OCI-LY7 (cell line): ENCODE measurements at regions not wholly inside any gene's neighbourhood (a gene's known extent, or its start where the extent isn't known, plus 50 kb on each side); places are given as distances from the start of the nearest gene placed in this dataset.

Experiments
- BruUV-seq: library from RNA; stranded (reverse); fragments of 400-500 nt; replicated peaks from 2 replicates; lab custom pipeline; 2021; lab: Mats Ljungman, UMichigan
- CTCF ChIA-PET: fragments of 300-600 bp; sonication (Branson Sonifier 250); formaldehyde crosslinking; loops from one replicate; lab custom pipeline; 2022; ENCODE audit warnings: antibody characterized with exemption; ENCODE audit not compliant: unreplicated experiment; lab: Charles Lee
- POLR2A ChIA-PET: fragments of 300-600 bp; sonication (Branson Sonifier 250); formaldehyde crosslinking; loops from one replicate; lab custom pipeline; 2022; ENCODE audit warnings: antibody characterized with exemption; lab: Charles Lee
- DNase-seq: peaks from one replicate; pipeline ENCODE4 v3.0.0-alpha.2; 2015; ENCODE audit warnings: low spot score
- H2AFZ ChIP-seq: fragments of 200-600 bp; sonication (generic), shearing (Covaris generic); 2 replicates; pipeline ENCODE4 v1.6.1; 2014; ENCODE audit warnings: mild to moderate bottlenecking, antibody characterized with exemption, low read length, moderate library complexity
- H3K27ac ChIP-seq: fragments of 200-600 bp; sonication (generic); 2 replicates; pipeline ENCODE4 v1.5.1; 2014; ENCODE audit warnings: mixed run types, low read depth, mild to moderate bottlenecking, moderate library complexity, low read length, inconsistent platforms; ENCODE audit not compliant: poor library complexity, severe bottlenecking
- H3K36me3 ChIP-seq: fragments of 200-600 bp; sonication (generic); 2 replicates; pipeline ENCODE4 v1.6.1; 2014; ENCODE audit warnings: mild to moderate bottlenecking, antibody characterized with exemption, low read length, moderate library complexity, mixed read lengths; ENCODE audit not compliant: insufficient read depth
- H3K4me1 ChIP-seq: fragments of 200-600 bp; sonication (generic); 2 replicates; pipeline ENCODE4 v1.5.1; 2014; ENCODE audit warnings: mild to moderate bottlenecking, low read length; ENCODE audit not compliant: insufficient read depth, poor library complexity, severe bottlenecking
- H3K4me2 ChIP-seq: fragments of 200-600 bp; sonication (generic); 2 replicates; pipeline ENCODE4 v1.6.1; 2014; ENCODE audit warnings: mild to moderate bottlenecking, low read length
- H3K4me3 ChIP-seq: fragments of 200-600 bp; sonication (generic); 2 replicates; pipeline ENCODE4 v1.5.1; 2014; ENCODE audit warnings: mild to moderate bottlenecking, low read depth, low read length; ENCODE audit not compliant: poor library complexity, severe bottlenecking
- H3K79me2 ChIP-seq: fragments of 200-600 bp; sonication (generic); 2 replicates; pipeline ENCODE4 v1.6.1; 2016; ENCODE audit warnings: low read depth, mild to moderate bottlenecking, low read length, moderate library complexity, mixed read lengths; ENCODE audit not compliant: insufficient read depth
- H3K9me2 ChIP-seq: fragments of 200-600 bp; sonication (generic); 2 replicates; pipeline ENCODE4 v1.6.1; 2016; ENCODE audit warnings: mild to moderate bottlenecking, low read length, mixed read lengths; ENCODE audit not compliant: insufficient read depth
- H3K9me3 ChIP-seq: fragments of 200-600 bp; sonication (generic); 2 replicates; pipeline ENCODE4 v1.6.1; 2014; ENCODE audit warnings: mild to moderate bottlenecking, mixed run types, low read length, mixed read lengths
- H4K20me1 ChIP-seq: fragments of 200-600 bp; sonication (generic); 2 replicates; pipeline ENCODE4 v1.6.1; 2014; ENCODE audit warnings: mild to moderate bottlenecking, antibody characterized with exemption, low read length, moderate library complexity, mixed read lengths; ENCODE audit not compliant: insufficient read depth
- EZH2phosphoT487 ChIP-seq: fragments of 200-600 bp; sonication (generic); IDR thresholded peaks from 2 replicates; pipeline ENCODE4 v1.6.1; 2018; ENCODE audit warnings: low read depth, borderline replicate concordance, mild to moderate bottlenecking, mixed run types, antibody characterized with exemption, low read length, moderate library complexity, mixed read lengths
- intact Hi-C: fragments of 100-400 bp; cut with micrococcal nuclease; formaldehyde crosslinking; loops from one replicate; pipeline ENCODE4 v1.10.0; 2022; ENCODE audit not compliant: unreplicated experiment
- TF ChIP-seq, protein P1 (sequence below): fragments of 200-600 bp; sonication (generic); conservative IDR thresholded peaks from 2 replicates; pipeline ENCODE4 v1.5.1; 2014; ENCODE audit warnings: mild to moderate bottlenecking, antibody characterized with exemption, low read length, moderate library complexity, mixed read lengths

DNA sequence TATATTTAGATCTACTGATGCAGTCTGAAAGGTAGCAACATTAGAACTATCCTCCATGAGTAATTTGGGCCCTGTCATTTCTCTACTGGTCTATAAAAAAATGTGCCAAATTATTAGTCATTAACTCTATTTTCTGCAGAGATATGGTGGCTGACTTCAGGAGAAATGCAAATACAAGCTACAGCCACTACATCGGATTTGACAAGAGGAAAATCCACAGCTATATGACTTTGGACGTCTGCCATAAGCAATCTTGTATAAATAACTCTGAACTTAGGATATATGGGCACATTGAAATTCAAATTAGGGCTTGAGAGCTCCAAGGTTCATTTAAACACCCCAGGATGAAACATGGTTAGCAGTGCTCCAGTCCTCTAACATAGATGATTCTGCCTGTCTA is 983.0 kb upstream of the LRFN5 start:
- no peak for DNase-seq
- no peaks in the 10 kb centered on the region for H3K4me1 ChIP-seq
- intact Hi-C loops: no loop called here
- no peaks in the 10 kb centered on the region for H3K79me2 ChIP-seq
- no peak overlapping the region for H3K4me2 ChIP-seq
- ChIA-PET CTCF (no interaction called here), POLR2A (interaction anchor here (0.7 to 1.2 kb wide), 2 partner anchors 115 to 729 kb away, joined by 3 to 6 read pairs; no protein-coding TSS in a partner anchor)
- H3K4me3 ChIP-seq: no peak overlapping the region
- H3K9me3 ChIP-seq: no peaks in the 10 kb centered on the region
- no peaks in the 10 kb centered on the region for H3K36me3 ChIP-seq
- no peaks in the 10 kb centered on the region for H3K9me2 ChIP-seq
- no peak overlapping the region for H2AFZ ChIP-seq
- BruUV-seq: no TSS peak
- H4K20me1 ChIP-seq: no peaks in the 10 kb centered on the region
- no peak for TF ChIP-seq EZH2phosphoT487
- TF ChIP-seq, protein P1, sequence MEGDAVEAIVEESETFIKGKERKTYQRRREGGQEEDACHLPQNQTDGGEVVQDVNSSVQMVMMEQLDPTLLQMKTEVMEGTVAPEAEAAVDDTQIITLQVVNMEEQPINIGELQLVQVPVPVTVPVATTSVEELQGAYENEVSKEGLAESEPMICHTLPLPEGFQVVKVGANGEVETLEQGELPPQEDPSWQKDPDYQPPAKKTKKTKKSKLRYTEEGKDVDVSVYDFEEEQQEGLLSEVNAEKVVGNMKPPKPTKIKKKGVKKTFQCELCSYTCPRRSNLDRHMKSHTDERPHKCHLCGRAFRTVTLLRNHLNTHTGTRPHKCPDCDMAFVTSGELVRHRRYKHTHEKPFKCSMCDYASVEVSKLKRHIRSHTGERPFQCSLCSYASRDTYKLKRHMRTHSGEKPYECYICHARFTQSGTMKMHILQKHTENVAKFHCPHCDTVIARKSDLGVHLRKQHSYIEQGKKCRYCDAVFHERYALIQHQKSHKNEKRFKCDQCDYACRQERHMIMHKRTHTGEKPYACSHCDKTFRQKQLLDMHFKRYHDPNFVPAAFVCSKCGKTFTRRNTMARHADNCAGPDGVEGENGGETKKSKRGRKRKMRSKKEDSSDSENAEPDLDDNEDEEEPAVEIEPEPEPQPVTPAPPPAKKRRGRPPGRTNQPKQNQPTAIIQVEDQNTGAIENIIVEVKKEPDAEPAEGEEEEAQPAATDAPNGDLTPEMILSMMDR: no peak
- no peak overlapping the region for H3K27ac ChIP-seq

DNA sequence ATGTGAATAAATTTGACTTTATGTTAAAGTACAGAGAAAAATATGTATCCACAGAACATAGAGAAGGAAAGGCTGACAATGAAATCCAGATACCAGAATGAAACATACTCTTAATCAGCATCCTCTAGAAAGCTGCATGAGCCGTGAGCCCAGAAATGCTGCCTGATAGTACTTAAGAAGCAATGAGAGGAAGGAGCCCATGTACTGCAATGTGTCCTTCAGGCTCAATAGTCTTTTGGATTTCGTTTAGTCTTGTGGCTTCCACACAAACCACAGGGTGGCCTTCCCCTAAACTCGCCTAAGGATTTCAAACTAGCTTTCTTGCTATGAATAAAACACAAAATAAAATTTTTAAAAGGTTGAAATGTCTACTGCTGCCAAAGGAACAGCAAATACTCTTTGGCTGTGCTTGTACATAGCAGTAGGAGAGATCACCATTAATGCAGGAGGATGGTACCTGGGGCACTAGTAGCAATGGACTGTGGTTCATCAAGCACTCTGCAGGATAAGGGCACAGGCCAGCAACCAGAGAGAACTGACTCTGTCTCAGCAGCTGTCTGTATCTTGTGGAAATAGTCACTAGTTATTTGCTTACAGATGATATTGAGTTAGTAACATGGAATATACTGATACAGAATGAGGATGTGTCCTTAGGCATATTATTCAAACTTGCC is 988.3 kb upstream of the LRFN5 start:
- Histone ChIP-seq H3K36me3 (no peaks in the 10 kb centered on the region), H3K4me2 (no peak overlapping the region), H3K4me3 (no peak overlapping the region), H3K9me3 (no peaks in the 10 kb centered on the region), H4K20me1 (no peaks in the 10 kb centered on the region), H2AFZ (no peak overlapping the region), H3K4me1 (no peaks in the 10 kb centered on the region), H3K27ac (no peak overlapping the region), H3K9me2 (no peaks in the 10 kb centered on the region), H3K79me2 (no peaks in the 10 kb centered on the region)
- intact Hi-C loops: no loop called here
- no TSS peak for BruUV-seq
- DNase-seq: no peak
- ChIA-PET POLR2A (no interaction called here), CTCF (no interaction called here)
- no peak for TF ChIP-seq EZH2phosphoT487
- TF ChIP-seq, protein P1: no peak

DNA sequence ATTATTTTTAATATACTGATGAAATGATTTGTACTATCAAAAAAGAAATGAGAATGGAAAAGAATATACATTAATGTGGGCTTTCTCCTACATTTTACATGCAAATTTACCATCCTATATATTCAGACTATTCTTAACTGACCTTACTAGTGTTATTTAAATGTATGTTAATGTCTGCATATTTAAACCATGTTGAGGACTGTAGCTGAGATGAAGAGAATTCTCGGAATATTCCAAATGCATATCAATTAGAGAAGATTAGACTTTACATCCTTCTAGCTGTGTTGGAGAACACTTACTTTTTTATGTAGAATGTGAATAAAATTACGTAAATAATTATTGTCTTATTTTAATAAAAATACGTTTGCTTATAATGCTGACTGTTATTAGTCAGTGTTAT is 990.1 kb upstream of the LRFN5 start:
- no peak for TF ChIP-seq EZH2phosphoT487
- TF ChIP-seq, protein P1: no peak
- Histone ChIP-seq H3K4me1 (no peaks in the 10 kb centered on the region), H3K36me3 (no peaks in the 10 kb centered on the region), H3K79me2 (no peaks in the 10 kb centered on the region), H3K4me2 (no peak overlapping the region), H3K4me3 (no peak overlapping the region), H4K20me1 (no peaks in the 10 kb centered on the region), H3K27ac (no peak overlapping the region), H2AFZ (no peak overlapping the region), H3K9me3 (no peaks in the 10 kb centered on the region), H3K9me2 (no peaks in the 10 kb centered on the region)
- CTCF ChIA-PET: no interaction called here
- POLR2A ChIA-PET: no interaction called here
- no TSS peak for BruUV-seq
- no peak for DNase-seq
- intact Hi-C loops: no loop called here
